GM12875 (cell line): ENCODE measurements at regions not wholly inside any gene's neighbourhood (a gene's known extent, or its start where the extent isn't known, plus 50 kb on each side); places are given as distances from the start of the nearest gene placed in this dataset.
A peak's percentile ranks its signal among the peaks of the same experiment; 100 is the strongest.

Source experiments
- H3K4me3 ChIP-seq: one replicate; pipeline ENCODE4 v1.5.1; 2011; ENCODE audit warnings: low read depth, low read length, control low read depth
- CTCF ChIP-seq: IDR thresholded peaks from 2 replicates; pipeline ENCODE4 v1.5.1; 2011; ENCODE audit warnings: low read depth, mild to moderate bottlenecking, control low read depth, inconsistent platforms, low read length, moderate library complexity, borderline replicate concordance; ENCODE audit not compliant: insufficient read depth

DNA sequence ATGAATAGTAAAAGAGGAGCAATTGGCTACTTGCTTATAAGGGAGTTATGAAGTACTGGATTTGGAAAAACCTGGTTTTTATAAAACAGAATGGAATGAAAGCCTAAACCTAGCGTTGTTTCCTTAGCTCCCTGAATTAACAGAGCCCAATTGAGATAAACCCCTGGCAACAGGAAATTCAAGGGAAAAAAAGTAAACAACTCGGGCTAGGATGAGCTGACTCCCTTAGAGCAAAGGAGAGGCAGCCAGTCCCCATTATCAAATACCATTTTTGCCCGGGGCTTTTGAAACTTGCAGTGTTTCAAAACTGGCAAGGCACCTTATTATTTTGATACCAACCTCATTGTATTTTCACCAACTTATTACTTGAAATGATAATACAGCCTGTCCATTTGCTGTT is 587.5 kb downstream of the CD109 start:
- no peak for TF ChIP-seq CTCF
- H3K4me3 ChIP-seq = no peak overlapping the region

DNA sequence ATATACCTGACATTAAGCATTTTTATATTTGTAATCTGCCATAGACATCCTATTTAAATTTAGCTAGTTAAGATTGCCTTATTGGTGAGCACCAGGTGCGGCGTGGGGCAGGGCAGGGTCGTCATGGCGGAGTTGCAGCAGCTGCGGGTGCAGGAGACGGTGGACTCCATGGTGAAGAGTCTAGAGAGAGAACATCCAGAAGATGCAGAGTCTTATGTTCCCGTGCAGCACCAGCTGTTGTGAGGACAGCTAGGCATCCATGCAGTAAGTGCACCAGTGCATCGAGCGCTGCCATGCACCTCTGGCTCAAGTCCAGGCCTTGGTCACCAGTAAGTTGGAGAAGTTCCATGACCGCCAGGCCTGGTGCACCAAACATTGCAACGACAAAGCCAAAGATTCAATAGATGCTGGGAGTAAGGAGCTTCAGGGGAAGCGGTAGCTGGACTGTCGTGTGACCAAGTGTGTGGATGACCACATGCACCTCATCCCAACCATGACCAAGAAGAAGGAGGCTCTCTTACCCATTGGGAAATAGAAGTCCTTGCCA is 586.2 kb downstream of the CD109 start:
- no peak overlapping the region for H3K4me3 ChIP-seq
- no peak for TF ChIP-seq CTCF

GRCh38 chr6:74280130-74280692 is 584.2 kb downstream of the CD109 start:
- H3K4me3 ChIP-seq = no peak overlapping the region
- 0 out of 2 replicates have a peak, but pooled peaks have one; percentile 2 for TF ChIP-seq CTCF

GRCh38 chr6:74277777-74278186 is 581.8 kb downstream of the CD109 start:
- TF ChIP-seq CTCF = no peak
- H3K4me3 ChIP-seq = no peak overlapping the region

- no peak for TF ChIP-seq CTCF
- no peak overlapping the region for H3K4me3 ChIP-seq
Measured at GRCh38 chr6:74273541-74273940, 577.5 kb downstream of the CD109 start.

- no peak for TF ChIP-seq CTCF
- no peak overlapping the region for H3K4me3 ChIP-seq
Measured at GRCh38 chr6:74269600-74269858, 573.5 kb downstream of the CD109 start.

DNA sequence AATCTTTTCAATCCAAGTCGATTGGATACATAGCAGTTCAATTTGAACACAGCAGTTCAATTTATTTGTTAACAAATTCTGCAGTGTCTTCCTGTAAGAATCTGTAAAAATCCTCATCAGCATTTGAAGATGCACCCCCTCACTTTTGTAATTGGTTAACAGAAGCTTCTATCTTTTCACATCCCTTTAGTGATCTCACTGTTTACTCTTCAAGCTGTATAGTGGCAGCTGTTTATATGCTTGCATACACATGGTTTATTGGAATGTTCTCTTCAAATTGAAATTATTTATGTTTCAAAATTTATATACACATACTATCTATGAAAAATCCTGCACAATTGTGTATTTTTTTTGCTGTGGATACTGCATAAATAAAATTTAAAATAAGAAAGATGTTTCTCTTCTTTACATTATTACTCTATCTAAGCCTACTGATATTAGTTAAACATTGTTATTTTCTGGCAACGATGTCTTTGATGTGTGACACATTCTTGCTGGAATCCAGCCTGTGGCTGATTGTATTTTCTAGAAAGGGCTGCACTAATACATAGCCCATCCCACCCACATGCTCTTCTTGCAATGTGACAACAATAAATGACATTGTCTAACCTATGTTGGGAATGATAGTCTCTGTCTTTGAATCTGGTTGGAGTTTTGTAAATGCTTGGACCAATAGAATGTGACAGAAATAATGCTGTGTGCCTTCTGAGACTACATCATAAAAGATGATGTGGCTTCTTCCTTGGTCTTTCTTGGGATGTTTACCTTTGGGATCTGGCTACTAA is 573.0 kb downstream of the CD109 start:
- H3K4me3 ChIP-seq = no peak overlapping the region
- TF ChIP-seq CTCF = no peak
